ENCODE measurements at regions not wholly inside any gene's neighbourhood (a gene's known extent, or its start where the extent isn't known, plus 50 kb on each side); places are given as distances from the start of the nearest gene placed in this dataset.

DNA sequence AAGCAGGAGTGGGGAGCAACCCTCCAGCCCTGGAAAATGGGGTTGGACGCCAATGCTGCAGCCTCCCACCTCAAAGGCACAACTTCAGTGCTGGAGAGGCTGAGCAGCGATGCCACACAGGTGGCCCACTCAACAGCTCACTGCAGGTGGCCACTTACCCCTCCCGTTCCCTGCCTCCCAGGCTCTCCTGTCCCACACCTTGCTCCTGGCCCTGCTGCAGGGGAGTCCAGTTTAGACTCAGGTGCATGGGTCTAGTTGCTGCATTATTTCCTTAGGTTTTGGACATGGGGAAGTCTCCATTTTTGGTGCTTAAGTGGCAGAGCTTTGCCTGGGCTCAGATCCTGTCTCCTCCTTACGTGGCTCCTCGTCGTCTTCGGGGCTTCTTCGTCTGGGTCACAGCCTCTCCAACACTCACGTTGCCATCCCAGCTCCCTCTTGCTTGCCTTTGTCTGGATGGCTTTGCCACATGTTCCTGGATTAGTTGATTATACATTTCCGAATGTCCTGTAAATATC is 898.3 kb downstream of the BRD1 start:
- POLR2A ChIA-PET = no interaction called here
- H3K4me3 ChIP-seq (ENCODE audit: low read depth, low read length) = no peak overlapping the region
- TF ChIP-seq, protein P1, sequence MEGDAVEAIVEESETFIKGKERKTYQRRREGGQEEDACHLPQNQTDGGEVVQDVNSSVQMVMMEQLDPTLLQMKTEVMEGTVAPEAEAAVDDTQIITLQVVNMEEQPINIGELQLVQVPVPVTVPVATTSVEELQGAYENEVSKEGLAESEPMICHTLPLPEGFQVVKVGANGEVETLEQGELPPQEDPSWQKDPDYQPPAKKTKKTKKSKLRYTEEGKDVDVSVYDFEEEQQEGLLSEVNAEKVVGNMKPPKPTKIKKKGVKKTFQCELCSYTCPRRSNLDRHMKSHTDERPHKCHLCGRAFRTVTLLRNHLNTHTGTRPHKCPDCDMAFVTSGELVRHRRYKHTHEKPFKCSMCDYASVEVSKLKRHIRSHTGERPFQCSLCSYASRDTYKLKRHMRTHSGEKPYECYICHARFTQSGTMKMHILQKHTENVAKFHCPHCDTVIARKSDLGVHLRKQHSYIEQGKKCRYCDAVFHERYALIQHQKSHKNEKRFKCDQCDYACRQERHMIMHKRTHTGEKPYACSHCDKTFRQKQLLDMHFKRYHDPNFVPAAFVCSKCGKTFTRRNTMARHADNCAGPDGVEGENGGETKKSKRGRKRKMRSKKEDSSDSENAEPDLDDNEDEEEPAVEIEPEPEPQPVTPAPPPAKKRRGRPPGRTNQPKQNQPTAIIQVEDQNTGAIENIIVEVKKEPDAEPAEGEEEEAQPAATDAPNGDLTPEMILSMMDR (IDR thresholded peaks at IDR 0.05; ENCODE audit: insufficient read depth, low read depth, low read length) = no peak
- CTCF ChIA-PET = no interaction called here
- DNase-seq (ENCODE audit: low read depth) = no peak
- no peaks in the 10 kb centered on the region for H3K36me3 ChIP-seq (ENCODE audit: control insufficient read depth, insufficient read depth, low read length)
- H3K27me3 ChIP-seq (ENCODE audit: control insufficient read depth, insufficient read depth, low read length) = no peaks in the 10 kb centered on the region

DNA sequence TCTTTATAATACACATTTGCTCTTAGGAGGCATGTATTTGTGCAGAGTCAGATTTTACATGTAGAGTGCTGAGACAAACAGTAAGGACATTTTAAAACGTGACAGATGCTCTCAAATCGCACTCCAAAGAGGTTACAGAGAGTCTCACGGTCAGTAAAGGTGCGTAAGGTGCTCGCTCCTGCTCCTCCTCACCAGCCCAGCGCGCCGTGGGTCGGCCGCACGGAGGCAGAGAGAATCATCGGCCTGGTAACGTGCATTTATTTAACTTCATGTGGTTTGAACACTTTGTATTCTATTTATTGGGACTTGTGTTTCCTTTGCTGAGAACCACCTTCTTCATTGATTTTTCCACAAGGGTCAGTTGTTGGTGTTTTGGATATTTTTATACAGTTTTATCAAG is 900.1 kb downstream of the BRD1 start:
- Histone ChIP-seq H3K36me3 (ENCODE audit: control insufficient read depth, insufficient read depth, low read length) (no peaks in the 10 kb centered on the region), H3K4me3 (ENCODE audit: low read depth, low read length) (no peak overlapping the region), H3K27me3 (ENCODE audit: control insufficient read depth, insufficient read depth, low read length) (no peaks in the 10 kb centered on the region)
- TF ChIP-seq, protein P1 (IDR thresholded peaks at IDR 0.05; ENCODE audit: insufficient read depth, low read depth, low read length) = no peak
- no peak for DNase-seq (ENCODE audit: low read depth)
- ChIA-PET POLR2A (no interaction called here), CTCF (no interaction called here)

DNA sequence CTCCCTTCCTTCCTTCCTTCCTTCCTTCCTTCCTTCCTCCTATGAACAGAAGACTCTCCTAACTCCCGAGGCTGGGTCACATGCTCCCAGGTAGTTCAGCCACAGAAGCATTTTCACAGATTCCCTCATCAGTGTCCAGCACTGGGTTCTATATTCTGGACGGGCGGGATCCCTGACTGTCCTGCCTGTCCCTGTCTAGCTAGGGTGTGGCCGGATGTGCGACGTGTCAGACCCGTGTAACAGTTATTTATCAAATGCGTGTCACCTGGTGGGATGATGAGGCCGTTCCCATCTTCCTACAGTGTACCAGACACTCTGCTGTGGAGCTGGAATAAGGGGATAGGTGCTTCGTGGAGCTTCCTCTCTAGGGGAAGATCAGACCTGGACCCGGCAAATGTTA is 901.0 kb downstream of the BRD1 start:
- Histone ChIP-seq H3K4me3 (ENCODE audit: low read depth, low read length) (no peak overlapping the region), H3K36me3 (ENCODE audit: control insufficient read depth, insufficient read depth, low read length) (no peaks in the 10 kb centered on the region), H3K27me3 (ENCODE audit: control insufficient read depth, insufficient read depth, low read length) (no peaks in the 10 kb centered on the region)
- CTCF ChIA-PET = no interaction called here
- POLR2A ChIA-PET = no interaction called here
- TF ChIP-seq, protein P1 (IDR thresholded peaks at IDR 0.05; ENCODE audit: insufficient read depth, low read depth, low read length) = no peak
- no peak for DNase-seq (ENCODE audit: low read depth)

DNA sequence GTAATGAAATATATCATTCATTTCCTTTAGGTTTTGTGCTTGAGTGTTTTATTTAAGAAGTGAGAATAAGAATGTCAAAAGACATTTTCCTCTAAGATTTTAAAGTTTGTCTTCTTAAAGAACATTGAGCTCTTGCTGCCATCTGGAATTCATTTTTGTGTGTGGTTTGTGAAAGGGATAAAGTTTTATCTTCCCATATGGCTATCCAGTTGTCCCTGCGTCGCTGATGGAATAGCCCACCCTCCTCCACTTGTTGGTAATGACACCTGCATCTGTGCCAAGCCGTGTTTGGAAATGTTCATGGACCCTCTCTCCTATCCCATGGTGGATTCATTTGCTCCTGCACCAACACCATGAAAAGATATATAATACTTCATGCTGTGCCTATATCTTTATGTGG is 901.5 kb downstream of the BRD1 start:
- H3K4me3 ChIP-seq (ENCODE audit: low read depth, low read length) = no peak overlapping the region
- no peaks in the 10 kb centered on the region for H3K27me3 ChIP-seq (ENCODE audit: control insufficient read depth, insufficient read depth, low read length)
- POLR2A ChIA-PET = no interaction called here
- CTCF ChIA-PET = no interaction called here
- DNase-seq (ENCODE audit: low read depth) = no peak
- TF ChIP-seq, protein P1 (IDR thresholded peaks at IDR 0.05; ENCODE audit: insufficient read depth, low read depth, low read length) = no peak
- no peaks in the 10 kb centered on the region for H3K36me3 ChIP-seq (ENCODE audit: control insufficient read depth, insufficient read depth, low read length)

DNA sequence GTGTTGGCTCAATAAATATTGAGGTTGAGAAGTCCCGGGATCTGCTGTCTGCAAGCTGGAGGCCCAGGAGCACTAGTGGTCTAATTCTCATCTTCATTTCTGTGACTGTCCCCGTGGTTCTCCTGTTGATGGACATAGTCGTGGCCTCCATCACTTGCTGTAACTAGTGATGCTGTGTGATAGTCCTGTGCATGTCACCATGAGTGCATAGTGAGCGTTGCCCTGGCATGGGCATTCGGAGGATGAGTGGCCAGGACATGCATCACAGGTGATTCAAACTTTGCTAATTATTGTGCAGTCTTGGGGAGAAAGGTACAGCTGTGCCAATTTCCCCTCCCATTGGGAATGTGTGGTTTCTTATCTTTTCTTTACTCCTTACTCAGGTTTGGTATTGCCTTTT is 902.2 kb downstream of the BRD1 start:
- Histone ChIP-seq H3K36me3 (ENCODE audit: control insufficient read depth, insufficient read depth, low read length) (no peaks in the 10 kb centered on the region), H3K4me3 (ENCODE audit: low read depth, low read length) (no peak overlapping the region), H3K27me3 (ENCODE audit: control insufficient read depth, insufficient read depth, low read length) (no peaks in the 10 kb centered on the region)
- no peak for DNase-seq (ENCODE audit: low read depth)
- TF ChIP-seq, protein P1 (IDR thresholded peaks at IDR 0.05; ENCODE audit: insufficient read depth, low read depth, low read length) = no peak
- POLR2A ChIA-PET = no interaction called here
- CTCF ChIA-PET = no interaction called here

Data from BJ (cell line).